Stimulated activated CD8-positive, alpha-beta memory T cell treated with anti-CD3 and anti-CD28 coated beads, Interleukin-12 subunit alpha, Interleukin-12 subunit beta, amount 100 ng/mL, for 24 hours (primary cell): ENCODE measurements at regions not wholly inside any gene's neighbourhood (a gene's known extent, or its start where the extent isn't known, plus 50 kb on each side); places are given as distances from the start of the nearest gene placed in this dataset.
"Not testable (repeated sequence)": the region's sequence is repeated elsewhere in the genome, so short reads cannot be mapped to it uniquely, and the experiment has no call there.

Experiments used
- DNase-seq: peaks from one replicate; pipeline ENCODE4 v3.0.0-alpha.2; 2020; ENCODE audit errors: extremely low read depth

GRCh38 chr2:761384-761783 is 84.2 kb upstream of the TMEM18 start:
- no peak for DNase-seq

GRCh38 chr2:760001-760400 is 82.8 kb upstream of the TMEM18 start:
- DNase-seq: no peak

- DNase-seq: no peak
Observed at GRCh38 chr2:758073-758820, 81.0 kb upstream of the TMEM18 start.

GRCh38 chr2:753123-753522 is 75.9 kb upstream of the TMEM18 start:
- DNase-seq: no peak

GRCh38 chr2:751474-751873 is 74.3 kb upstream of the TMEM18 start:
- DNase-seq: no peak

- DNase-seq: no peak
Observed at GRCh38 chr2:750628-751027, 73.4 kb upstream of the TMEM18 start.

- DNase-seq: no peak
Observed at GRCh38 chr2:747762-748351, 70.7 kb upstream of the TMEM18 start.

- no peak for DNase-seq
Observed at GRCh38 chr2:746697-747096, 69.5 kb upstream of the TMEM18 start.

GRCh38 chr2:744088-744487 is 66.9 kb upstream of the TMEM18 start:
- no peak for DNase-seq

- DNase-seq: no peak
Observed at GRCh38 chr2:742221-742620, 65.0 kb upstream of the TMEM18 start.

- no peak for DNase-seq
Observed at GRCh38 chr2:741195-741496, 63.9 kb upstream of the TMEM18 start.

- DNase-seq: not testable (repeated sequence)
Observed at GRCh38 chr2:740322-741194, 63.4 kb upstream of the TMEM18 start.

- not testable (repeated sequence) for DNase-seq
Observed at GRCh38 chr2:739864-740321, 62.7 kb upstream of the TMEM18 start.

- DNase-seq: no peak
Observed at GRCh38 chr2:736939-737338, 59.7 kb upstream of the TMEM18 start.

- DNase-seq: no peak
Observed at GRCh38 chr2:735670-736218, 58.5 kb upstream of the TMEM18 start.

- no peak for DNase-seq
Observed at GRCh38 chr2:734496-734895, 57.3 kb upstream of the TMEM18 start.

GRCh38 chr2:733495-733894 is 56.3 kb upstream of the TMEM18 start:
- no peak for DNase-seq

- DNase-seq: no peak
Observed at GRCh38 chr2:733001-733400, 55.8 kb upstream of the TMEM18 start.

- DNase-seq: no peak
Observed at GRCh38 chr2:731711-732110, 54.5 kb upstream of the TMEM18 start.

- no peak for DNase-seq
Observed at GRCh38 chr2:729376-729861, 52.2 kb upstream of the TMEM18 start.

GRCh38 chr2:728165-728564 is 51.0 kb upstream of the TMEM18 start:
- DNase-seq: no peak

GRCh38 chr2:727071-727470 is 49.9 kb upstream of the TMEM18 start:
- DNase-seq: no peak
